HEK293T (cell line): ENCODE measurements at regions not wholly inside any gene's neighbourhood (a gene's known extent, or its start where the extent isn't known, plus 50 kb on each side); places are given as distances from the start of the nearest gene placed in this dataset.

Experiments
- CTCF ChIA-PET: fragments of 350-600 bp; formaldehyde crosslinking; extraction: SDS; loops from one replicate; lab custom pipeline; 2021; ENCODE audit warnings: antibody characterized with exemption, inconsistent platforms; lab: Yijun Ruan, JAX
- POLR2A ChIA-PET: fragments of 350-600 bp; formaldehyde crosslinking; extraction: SDS; loops from one replicate; lab custom pipeline; 2020; ENCODE audit warnings: antibody characterized with exemption, inconsistent platforms; lab: Yijun Ruan, JAX
- DNase-seq: peaks from one replicate; pipeline ENCODE4 v3.0.0; 2012; ENCODE audit warnings: mixed read lengths; ENCODE audit errors: extremely low spot score
- ARNT ChIP-seq: fragments of 450-650 bp; IDR thresholded peaks from 2 replicates; pipeline ENCODE4 v1.6.1; 2017; ENCODE audit warnings: mild to moderate bottlenecking
- BHLHE40 ChIP-seq: fragments of 450-650 bp; IDR thresholded peaks from 2 replicates; pipeline ENCODE4 v1.6.1; 2016; ENCODE audit warnings: mild to moderate bottlenecking, moderate library complexity, borderline replicate concordance
- CTBP1 ChIP-seq: fragments of 450-650 bp; IDR thresholded peaks from 2 replicates; pipeline ENCODE4 v1.6.1; 2016; ENCODE audit warnings: borderline replicate concordance
- ELF4 ChIP-seq: fragments of 450-650 bp; IDR thresholded peaks from 2 replicates; pipeline ENCODE4 v1.6.1; 2017; ENCODE audit warnings: antibody characterized with exemption
- FOXA1 ChIP-seq: fragments of 450-650 bp; IDR thresholded peaks from 2 replicates; pipeline ENCODE4 v1.6.1; 2016; ENCODE audit warnings: mild to moderate bottlenecking
- FOXK2 ChIP-seq: fragments of 450-650 bp; IDR thresholded peaks from 2 replicates; pipeline ENCODE4 v1.6.1; 2016; ENCODE audit warnings: mild to moderate bottlenecking
- FOXM1 ChIP-seq: fragments of 450-650 bp; IDR thresholded peaks from 2 replicates; pipeline ENCODE4 v1.6.1; 2017; ENCODE audit warnings: mild to moderate bottlenecking, borderline replicate concordance
- HDGF ChIP-seq: fragments of 450-650 bp; IDR thresholded peaks from 2 replicates; pipeline ENCODE4 v1.6.1; 2017; ENCODE audit warnings: antibody characterized with exemption, borderline replicate concordance
- L3MBTL2 ChIP-seq: fragments of 450-650 bp; conservative IDR thresholded peaks from 2 replicates; pipeline ENCODE4 v1.6.1; 2016; ENCODE audit warnings: mild to moderate bottlenecking
- LEF1 ChIP-seq: fragments of 450-650 bp; IDR thresholded peaks from 2 replicates; pipeline ENCODE4 v1.6.1; 2017; ENCODE audit warnings: mild to moderate bottlenecking, borderline replicate concordance
- NFRKB ChIP-seq: fragments of 450-650 bp; IDR thresholded peaks from 2 replicates; pipeline ENCODE4 v1.6.1; 2016; ENCODE audit warnings: mild to moderate bottlenecking, moderate library complexity
- SP1 ChIP-seq: fragments of 450-650 bp; IDR thresholded peaks from 2 replicates; pipeline ENCODE4 v1.6.1; 2017
- SUZ12 ChIP-seq: fragments of 450-650 bp; IDR thresholded peaks from 2 replicates; pipeline ENCODE4 v1.6.1; 2016; ENCODE audit warnings: mild to moderate bottlenecking
- TARDBP ChIP-seq: fragments of 450-650 bp; IDR thresholded peaks from 2 replicates; pipeline ENCODE4 v1.6.1; 2016
- ZNF384 ChIP-seq: fragments of 450-650 bp; IDR thresholded peaks from 2 replicates; pipeline ENCODE4 v1.6.1; 2016
- TF ChIP-seq, protein P1 (sequence below): fragments of 450-650 bp; IDR thresholded peaks from 2 replicates; pipeline ENCODE4 v1.6.1; 2016

DNA sequence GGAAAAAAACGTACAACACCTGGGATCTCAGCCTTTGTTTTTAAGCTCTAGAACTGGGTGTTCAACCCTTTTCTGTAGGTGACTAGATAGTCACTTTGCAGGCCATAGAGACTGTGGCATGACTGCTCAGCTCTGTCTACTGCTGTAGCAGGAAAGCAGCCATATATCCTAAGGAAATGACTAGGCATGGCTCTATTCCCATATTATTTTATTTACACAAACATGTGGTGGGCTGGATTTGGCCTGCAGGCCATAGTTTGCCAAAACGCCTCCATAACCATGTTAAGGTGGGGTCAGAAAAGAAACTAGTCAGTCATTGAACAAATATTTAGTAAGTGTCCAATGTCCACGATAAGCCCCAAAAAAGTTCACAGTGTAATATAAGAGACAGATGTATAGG is 452.5 kb downstream of the MCTP2 start:
- TF ChIP-seq LEF1, result no peak
- no peak for TF ChIP-seq L3MBTL2
- no peak for TF ChIP-seq FOXA1
- TF ChIP-seq NFRKB, result no peak
- no peak for TF ChIP-seq BHLHE40
- TF ChIP-seq TARDBP, result no peak
- TF ChIP-seq ZNF384, result no peak
- TF ChIP-seq SUZ12, result no peak
- TF ChIP-seq CTBP1, result no peak
- no peak for TF ChIP-seq SP1
- TF ChIP-seq HDGF, result no peak
- no peak for TF ChIP-seq FOXM1
- TF ChIP-seq ELF4, result no peak
- TF ChIP-seq, protein P1, sequence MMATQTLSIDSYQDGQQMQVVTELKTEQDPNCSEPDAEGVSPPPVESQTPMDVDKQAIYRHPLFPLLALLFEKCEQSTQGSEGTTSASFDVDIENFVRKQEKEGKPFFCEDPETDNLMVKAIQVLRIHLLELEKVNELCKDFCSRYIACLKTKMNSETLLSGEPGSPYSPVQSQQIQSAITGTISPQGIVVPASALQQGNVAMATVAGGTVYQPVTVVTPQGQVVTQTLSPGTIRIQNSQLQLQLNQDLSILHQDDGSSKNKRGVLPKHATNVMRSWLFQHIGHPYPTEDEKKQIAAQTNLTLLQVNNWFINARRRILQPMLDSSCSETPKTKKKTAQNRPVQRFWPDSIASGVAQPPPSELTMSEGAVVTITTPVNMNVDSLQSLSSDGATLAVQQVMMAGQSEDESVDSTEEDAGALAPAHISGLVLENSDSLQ, result no peak
- TF ChIP-seq ARNT, result no peak
- TF ChIP-seq FOXK2, result no peak
- POLR2A ChIA-PET, result no interaction called here
- DNase-seq, result no peak
- CTCF ChIA-PET, result interaction anchor here (0.5 kb wide), 1 partner anchor 13 kb away, joined by 7 read pairs; no protein-coding TSS in a partner anchor

DNA sequence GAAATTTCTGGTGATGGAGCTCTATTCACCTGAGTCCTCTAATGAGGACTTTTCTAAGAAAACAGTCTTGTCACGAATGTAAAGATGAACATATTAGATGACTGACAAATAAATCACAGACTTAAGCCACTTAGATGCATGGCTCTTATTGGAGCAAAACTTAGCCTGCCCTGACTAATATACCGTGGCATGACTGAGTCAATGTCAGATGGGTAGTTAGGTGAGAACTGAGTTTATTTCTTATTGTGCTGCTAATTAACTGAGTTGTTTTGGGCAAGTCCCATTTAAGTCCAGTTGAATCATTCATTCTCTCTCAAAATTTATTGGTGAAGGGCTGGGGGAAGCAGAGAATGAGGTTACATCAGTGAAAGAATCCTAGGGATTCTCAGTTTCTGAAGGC is 459.8 kb downstream of the MCTP2 start:
- POLR2A ChIA-PET, result no interaction called here
- CTCF ChIA-PET, result no interaction called here
- TF ChIP-seq NFRKB (no peak), SP1 (no peak), CTBP1 (no peak), FOXM1 (no peak), ZNF384 (no peak)
- DNase-seq, result no peak

DNA sequence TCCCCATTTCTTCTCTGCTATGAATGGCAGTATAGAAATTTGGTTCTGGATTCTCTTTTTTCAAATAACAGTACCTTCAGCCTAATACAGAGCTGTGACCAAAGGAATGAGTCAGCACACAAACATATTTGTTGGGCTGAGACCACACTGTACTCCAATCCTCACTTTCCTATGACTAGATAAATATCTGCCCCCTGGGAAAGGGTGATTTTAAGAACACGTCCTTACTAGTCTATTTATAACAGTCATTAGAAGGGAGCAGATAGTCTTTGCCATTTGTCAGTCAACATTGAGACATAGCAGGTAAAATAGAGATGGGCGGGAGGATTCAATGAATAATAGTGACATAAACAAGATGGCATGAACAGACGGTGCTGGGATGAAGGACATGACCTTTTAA is 461.3 kb downstream of the MCTP2 start:
- ChIA-PET POLR2A (no interaction called here), CTCF (no interaction called here)
- no peak for DNase-seq
- TF ChIP-seq LEF1 (no peak), SP1 (no peak), ARNT (no peak), HDGF (no peak), FOXA1 (no peak)

DNA sequence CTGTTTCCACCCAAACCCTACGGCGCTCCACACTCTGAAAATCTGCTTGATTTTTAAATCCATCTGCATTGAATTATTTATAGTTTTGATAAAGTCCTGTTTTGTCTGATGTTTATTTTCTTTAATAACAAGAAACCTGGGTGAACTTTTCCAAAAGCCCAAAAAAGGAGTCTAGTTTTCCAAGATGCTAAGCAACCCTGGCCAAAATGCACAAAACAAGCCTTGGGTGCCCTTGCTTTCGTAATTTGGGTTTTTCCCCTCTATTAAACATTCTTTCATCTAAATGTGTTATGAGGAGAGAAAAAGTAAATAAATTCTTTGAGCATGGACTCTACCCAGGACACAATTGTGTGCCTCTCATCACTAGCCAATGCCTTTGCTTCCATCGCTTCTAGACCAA is 468.9 kb downstream of the MCTP2 start:
- no peak for DNase-seq
- ChIA-PET CTCF (no interaction called here), POLR2A (no interaction called here)
- no peak for TF ChIP-seq HDGF

DNA sequence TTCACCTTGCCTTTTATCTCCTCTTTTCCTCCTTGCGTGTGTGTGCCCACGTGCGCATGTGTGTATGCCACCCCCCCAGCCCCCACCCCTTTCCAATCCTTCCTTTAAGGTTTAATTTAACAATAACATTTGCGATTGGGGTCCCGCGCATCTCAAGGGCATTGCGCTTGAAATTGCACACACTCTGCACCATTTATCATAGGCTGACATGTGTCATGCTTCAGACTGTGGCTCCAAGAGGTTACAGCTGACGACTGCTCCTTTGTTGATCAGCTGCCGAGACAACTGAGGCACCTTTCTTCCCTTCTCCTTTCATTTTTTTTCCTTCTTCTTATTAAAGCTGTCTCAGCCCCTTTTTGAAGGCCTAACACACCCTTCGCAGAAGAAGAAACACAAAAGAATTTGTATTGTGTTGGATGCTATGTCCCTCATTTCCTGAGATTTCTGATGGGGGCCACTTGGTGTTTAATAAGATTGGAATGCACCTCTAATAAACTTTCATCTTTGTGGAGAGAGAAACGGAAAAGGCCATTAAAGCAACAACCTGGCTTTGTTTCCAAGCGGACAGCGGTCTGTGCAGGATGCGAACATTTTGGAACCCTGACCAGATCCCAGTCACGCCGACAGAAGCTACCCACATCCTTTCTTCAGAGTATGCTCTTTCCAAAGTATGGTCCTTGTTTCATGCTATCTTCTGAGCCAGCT is 470.1 kb downstream of the MCTP2 start:
- no peak for TF ChIP-seq FOXK2
- no peak for TF ChIP-seq TARDBP
- no peak for TF ChIP-seq SUZ12
- no peak for TF ChIP-seq SP1
- no peak for TF ChIP-seq FOXM1
- TF ChIP-seq, protein P1, result no peak
- TF ChIP-seq HDGF, result no peak
- no peak for TF ChIP-seq ZNF384
- no peak for TF ChIP-seq ARNT
- TF ChIP-seq BHLHE40, result no peak
- no peak for TF ChIP-seq ELF4
- no peak for TF ChIP-seq NFRKB
- no peak for TF ChIP-seq FOXA1
- TF ChIP-seq CTBP1, result no peak
- TF ChIP-seq LEF1, result no peak
- no peak for TF ChIP-seq L3MBTL2
- ChIA-PET POLR2A (no interaction called here), CTCF (no interaction called here)
- DNase-seq, result no peak

DNA sequence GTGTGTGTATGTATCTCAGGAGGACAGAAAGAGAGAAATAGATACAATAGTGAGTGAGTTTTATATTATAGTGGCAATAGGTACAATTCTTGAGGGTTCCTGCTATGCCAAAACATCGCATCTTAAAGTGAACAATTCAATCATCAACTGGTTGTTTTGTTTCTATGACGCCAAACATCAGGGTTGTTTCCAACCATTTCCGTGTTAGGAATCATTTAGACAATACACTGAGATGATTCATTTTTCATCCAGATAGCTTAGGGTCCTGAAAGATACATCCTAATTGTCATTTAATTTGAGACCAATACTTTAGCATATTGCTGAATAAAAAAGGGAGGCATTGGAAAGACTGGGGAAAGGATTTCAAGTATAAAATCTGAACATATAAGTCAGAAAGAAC is 472.2 kb downstream of the MCTP2 start:
- TF ChIP-seq CTBP1, result no peak
- no peak for TF ChIP-seq LEF1
- no peak for TF ChIP-seq ZNF384
- TF ChIP-seq L3MBTL2, result no peak
- no peak for TF ChIP-seq SUZ12
- TF ChIP-seq FOXK2, result no peak
- TF ChIP-seq TARDBP, result no peak
- no peak for TF ChIP-seq FOXA1
- no peak for TF ChIP-seq ARNT
- TF ChIP-seq SP1, result no peak
- TF ChIP-seq BHLHE40, result no peak
- no peak for TF ChIP-seq ELF4
- TF ChIP-seq HDGF, result no peak
- TF ChIP-seq FOXM1, result no peak
- TF ChIP-seq, protein P1, result no peak
- TF ChIP-seq NFRKB, result no peak
- ChIA-PET POLR2A (no interaction called here), CTCF (no interaction called here)
- DNase-seq, result no peak
